ENCODE measurements at regions not wholly inside any gene's neighbourhood (a gene's known extent, or its start where the extent isn't known, plus 50 kb on each side); places are given as distances from the start of the nearest gene placed in this dataset.

DNA sequence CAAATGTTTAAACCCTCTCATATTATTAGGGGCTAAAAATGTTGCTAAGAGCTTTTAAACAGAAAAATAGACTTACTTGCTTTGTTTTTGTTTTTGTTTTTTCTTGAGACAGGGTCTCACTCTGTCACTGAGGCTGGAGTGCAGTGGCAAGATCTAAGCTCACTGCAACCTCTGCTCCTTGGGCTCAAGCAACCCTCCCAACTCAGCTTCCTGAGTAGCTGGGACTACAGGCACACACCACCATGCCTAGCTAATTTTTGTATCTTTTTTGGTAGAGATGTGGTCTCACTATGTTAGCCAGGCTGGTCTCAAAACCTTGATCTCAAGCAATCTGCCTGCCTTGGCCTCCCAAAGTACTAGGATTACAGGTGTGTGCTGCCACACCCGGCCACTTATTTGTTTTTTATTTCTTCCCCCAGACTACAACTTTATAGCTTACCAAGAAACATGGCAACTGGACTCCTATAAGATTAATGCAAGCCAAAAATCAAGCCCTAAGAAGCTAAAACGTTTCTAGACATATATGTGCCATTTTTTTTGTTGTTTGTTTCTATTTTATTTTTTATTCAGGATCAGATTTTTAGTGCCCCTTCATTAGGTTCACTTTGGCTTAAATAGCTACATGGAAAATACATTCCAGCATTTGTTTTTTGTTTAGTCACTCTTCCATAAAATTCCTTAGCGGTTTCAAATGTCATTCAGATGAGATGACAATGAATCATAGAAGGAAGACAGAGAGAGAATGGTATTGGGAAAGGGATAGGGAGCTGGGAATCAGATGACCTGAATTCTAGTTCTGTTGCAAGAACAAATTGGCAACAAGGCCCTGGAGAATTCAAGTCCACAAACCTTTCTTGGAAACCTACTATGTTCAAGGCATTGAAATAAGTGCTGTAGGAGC is 163.4 kb upstream of the MKLN1 start:
- Histone ChIP-seq H3K27ac (no peak overlapping the region), H3K9me3 (no peaks in the 10 kb centered on the region), H3K4me1 (no peaks in the 10 kb centered on the region), H3K27me3 (no peaks in the 10 kb centered on the region), H3K36me3 (no peaks in the 10 kb centered on the region), H3K4me3 (no peak overlapping the region)
- 31 to 58% methylated on average over 3 of the region's 3 CpGs for WGBS, 2 donors
- intact Hi-C loops (cut with DNase I) = no loop called here
- no peak for DNase-seq
- TF ChIP-seq, protein P1, sequence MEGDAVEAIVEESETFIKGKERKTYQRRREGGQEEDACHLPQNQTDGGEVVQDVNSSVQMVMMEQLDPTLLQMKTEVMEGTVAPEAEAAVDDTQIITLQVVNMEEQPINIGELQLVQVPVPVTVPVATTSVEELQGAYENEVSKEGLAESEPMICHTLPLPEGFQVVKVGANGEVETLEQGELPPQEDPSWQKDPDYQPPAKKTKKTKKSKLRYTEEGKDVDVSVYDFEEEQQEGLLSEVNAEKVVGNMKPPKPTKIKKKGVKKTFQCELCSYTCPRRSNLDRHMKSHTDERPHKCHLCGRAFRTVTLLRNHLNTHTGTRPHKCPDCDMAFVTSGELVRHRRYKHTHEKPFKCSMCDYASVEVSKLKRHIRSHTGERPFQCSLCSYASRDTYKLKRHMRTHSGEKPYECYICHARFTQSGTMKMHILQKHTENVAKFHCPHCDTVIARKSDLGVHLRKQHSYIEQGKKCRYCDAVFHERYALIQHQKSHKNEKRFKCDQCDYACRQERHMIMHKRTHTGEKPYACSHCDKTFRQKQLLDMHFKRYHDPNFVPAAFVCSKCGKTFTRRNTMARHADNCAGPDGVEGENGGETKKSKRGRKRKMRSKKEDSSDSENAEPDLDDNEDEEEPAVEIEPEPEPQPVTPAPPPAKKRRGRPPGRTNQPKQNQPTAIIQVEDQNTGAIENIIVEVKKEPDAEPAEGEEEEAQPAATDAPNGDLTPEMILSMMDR (IDR thresholded peaks at IDR 0.05) = no peak
- TF ChIP-seq POLR2AphosphoS5 (IDR thresholded peaks at IDR 0.05) (no peak), EP300 (IDR thresholded peaks at IDR 0.05) (no peak), POLR2A (IDR thresholded peaks at IDR 0.05) (no peak)

- intact Hi-C loops (cut with DNase I) = no loop called here
- TF ChIP-seq, protein P1 (IDR thresholded peaks at IDR 0.05) = no peak
- no peak for TF ChIP-seq POLR2A (IDR thresholded peaks at IDR 0.05)
- TF ChIP-seq EP300 (IDR thresholded peaks at IDR 0.05) = no peak
- no peak for TF ChIP-seq POLR2AphosphoS5 (IDR thresholded peaks at IDR 0.05)
- 97% methylated on average over 6 of the region's 6 CpGs for WGBS, 2 donors
- no peaks in the 10 kb centered on the region for H3K9me3 ChIP-seq
- no peak overlapping the region for H3K27ac ChIP-seq
- H3K27me3 ChIP-seq = no peaks in the 10 kb centered on the region
- no peaks in the 10 kb centered on the region for H3K36me3 ChIP-seq
- no peaks in the 10 kb centered on the region for H3K4me1 ChIP-seq
- no peak overlapping the region for H3K4me3 ChIP-seq
- no peak for DNase-seq
Observed at GRCh38 chr7:131166066-131166465, 161.6 kb upstream of the MKLN1 start.

- Histone ChIP-seq H3K27me3 (no peaks in the 10 kb centered on the region), H3K27ac (no peak overlapping the region), H3K4me3 (no peak overlapping the region), H3K4me1 (no peaks in the 10 kb centered on the region), H3K9me3 (no peaks in the 10 kb centered on the region), H3K36me3 (no peaks in the 10 kb centered on the region)
- DNase-seq = no peak
- TF ChIP-seq, protein P1 (IDR thresholded peaks at IDR 0.05) = no peak
- TF ChIP-seq POLR2A (IDR thresholded peaks at IDR 0.05) (no peak), POLR2AphosphoS5 (IDR thresholded peaks at IDR 0.05) (no peak), EP300 (IDR thresholded peaks at IDR 0.05) (no peak)
- 53 to 72% methylated on average over 2 of the region's 2 CpGs for WGBS, 2 donors
- intact Hi-C loops (cut with DNase I) = no loop called here
Observed at GRCh38 chr7:131170440-131171271, 157.0 kb upstream of the MKLN1 start.

GRCh38 chr7:131173145-131173890 is 154.4 kb upstream of the MKLN1 start:
- intact Hi-C loops (cut with DNase I) = no loop called here
- WGBS, 2 donors = 72 to 87% methylated on average over 11 of the region's 11 CpGs
- DNase-seq = no peak

More at GRCh38 chr7:131173145-131173890, 154.4 kb upstream of the MKLN1 start:
- Histone ChIP-seq H3K4me3 (no peak overlapping the region), H3K27me3 (no peaks in the 10 kb centered on the region), H3K36me3 (no peaks in the 10 kb centered on the region), H3K4me1 (no peaks in the 10 kb centered on the region), H3K9me3 (no peaks in the 10 kb centered on the region), H3K27ac (no peak overlapping the region)
- TF ChIP-seq POLR2A (IDR thresholded peaks at IDR 0.05) (no peak), EP300 (IDR thresholded peaks at IDR 0.05) (no peak), POLR2AphosphoS5 (IDR thresholded peaks at IDR 0.05) (no peak)
- TF ChIP-seq, protein P1 (IDR thresholded peaks at IDR 0.05) = no peak

Data from sigmoid colon (tissue), 6 donors.